Lower leg skin (tissue), 3 donors: ENCODE measurements at regions not wholly inside any gene's neighbourhood (a gene's known extent, or its start where the extent isn't known, plus 50 kb on each side); places are given as distances from the start of the nearest gene placed in this dataset.

Source experiments
- POLR2A ChIP-seq, 2 donors: fragments of 450-650 bp; IDR thresholded peaks; one replicate each; pipeline ENCODE4 v1.6.1; 2016 to 2017; ENCODE audit warnings: antibody characterized with exemption in 2 of 2, mild to moderate bottlenecking in 1 of 2, moderate library complexity in 1 of 2
- TF ChIP-seq, protein P1 (sequence below), 3 donors: fragments of 450-650 bp; IDR thresholded peaks; one replicate each; pipeline ENCODE4 v1.5.1; 2016; ENCODE audit warnings: antibody characterized with exemption in 3 of 3, mild to moderate bottlenecking in 3 of 3, moderate library complexity in 2 of 3

DNA sequence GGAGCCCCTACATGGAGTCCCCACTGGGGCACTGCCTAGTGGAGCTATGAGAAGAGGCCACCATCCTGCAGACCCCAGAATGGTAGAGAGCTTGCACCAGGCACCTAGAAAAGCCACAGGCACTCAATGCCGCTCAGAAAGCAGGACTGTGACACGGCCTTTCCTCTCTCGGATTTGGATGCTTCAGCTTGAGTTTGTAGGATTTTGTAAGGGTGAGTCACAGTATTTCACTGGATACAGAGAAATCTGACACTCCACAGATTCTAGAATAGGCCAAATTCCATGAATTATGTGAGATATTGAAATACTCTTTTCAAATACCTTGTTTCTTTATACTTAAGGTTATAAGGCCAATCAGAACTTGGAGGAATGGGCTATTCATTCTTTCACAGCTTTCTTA lies 424.5 kb downstream of the HTR1B start:
- TF ChIP-seq, protein P1, sequence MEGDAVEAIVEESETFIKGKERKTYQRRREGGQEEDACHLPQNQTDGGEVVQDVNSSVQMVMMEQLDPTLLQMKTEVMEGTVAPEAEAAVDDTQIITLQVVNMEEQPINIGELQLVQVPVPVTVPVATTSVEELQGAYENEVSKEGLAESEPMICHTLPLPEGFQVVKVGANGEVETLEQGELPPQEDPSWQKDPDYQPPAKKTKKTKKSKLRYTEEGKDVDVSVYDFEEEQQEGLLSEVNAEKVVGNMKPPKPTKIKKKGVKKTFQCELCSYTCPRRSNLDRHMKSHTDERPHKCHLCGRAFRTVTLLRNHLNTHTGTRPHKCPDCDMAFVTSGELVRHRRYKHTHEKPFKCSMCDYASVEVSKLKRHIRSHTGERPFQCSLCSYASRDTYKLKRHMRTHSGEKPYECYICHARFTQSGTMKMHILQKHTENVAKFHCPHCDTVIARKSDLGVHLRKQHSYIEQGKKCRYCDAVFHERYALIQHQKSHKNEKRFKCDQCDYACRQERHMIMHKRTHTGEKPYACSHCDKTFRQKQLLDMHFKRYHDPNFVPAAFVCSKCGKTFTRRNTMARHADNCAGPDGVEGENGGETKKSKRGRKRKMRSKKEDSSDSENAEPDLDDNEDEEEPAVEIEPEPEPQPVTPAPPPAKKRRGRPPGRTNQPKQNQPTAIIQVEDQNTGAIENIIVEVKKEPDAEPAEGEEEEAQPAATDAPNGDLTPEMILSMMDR (IDR thresholded peaks at IDR 0.05), result no peak
- TF ChIP-seq POLR2A (IDR thresholded peaks at IDR 0.05), result no peak
